ENCODE measurements at regions not wholly inside any gene's neighbourhood (a gene's known extent, or its start where the extent isn't known, plus 50 kb on each side); places are given as distances from the start of the nearest gene placed in this dataset.

- Histone ChIP-seq H3K4me1 (ENCODE audit: control insufficient read depth, insufficient read depth, low read length) (peaks cover 5% of the 10 kb centered on the region), H3K9ac (ENCODE audit: low read depth, low read length) (no peak overlapping the region), H3K9me3 (replicated peaks; ENCODE audit: low read length) (no peaks in the 10 kb centered on the region), H3K4me3 (ENCODE audit: low read length) (no peak overlapping the region), H3K4me2 (ENCODE audit: low read length) (no peak overlapping the region), H3K36me3 (ENCODE audit: insufficient read depth, low read length) (no peaks in the 10 kb centered on the region), H3K27me3 (ENCODE audit: control insufficient read depth, insufficient read depth, low read length) (peaks cover 7% of the 10 kb centered on the region)
Observed at GRCh38 chr21:38042246-38042645, 126.0 kb upstream of the KCNJ6 start.

GRCh38 chr21:38048167-38048566, 131.9 kb upstream of the KCNJ6 start:
- Histone ChIP-seq H3K4me3 (ENCODE audit: low read length) (no peak overlapping the region), H3K27me3 (ENCODE audit: control insufficient read depth, insufficient read depth, low read length) (peaks cover 28% of the 10 kb centered on the region), H3K9ac (ENCODE audit: low read depth, low read length) (no peak overlapping the region), H3K9me3 (replicated peaks; ENCODE audit: low read length) (no peaks in the 10 kb centered on the region), H3K4me2 (ENCODE audit: low read length) (no peak overlapping the region), H3K4me1 (ENCODE audit: control insufficient read depth, insufficient read depth, low read length) (no peaks in the 10 kb centered on the region), H3K36me3 (ENCODE audit: insufficient read depth, low read length) (no peaks in the 10 kb centered on the region)

DNA sequence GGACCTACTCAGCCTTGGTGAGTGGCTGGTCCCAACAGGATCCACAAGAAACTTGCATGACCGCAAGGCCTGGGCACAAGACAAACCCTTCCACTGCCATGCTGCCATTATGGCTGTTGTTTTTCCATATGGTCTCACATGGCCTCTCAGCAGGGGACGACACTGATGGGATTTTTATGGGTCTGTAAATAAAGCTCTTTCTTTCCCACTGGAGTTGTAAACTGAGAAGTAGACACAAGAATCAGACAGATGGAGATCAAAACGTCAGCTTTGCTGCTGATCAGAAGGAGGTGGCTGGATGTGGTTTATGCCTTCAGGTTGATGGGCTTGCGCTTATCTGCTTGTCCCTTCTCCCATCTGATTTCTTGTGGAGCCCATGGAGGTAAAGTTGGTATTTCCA, 138.1 kb upstream of the KCNJ6 start:
- H3K36me3 ChIP-seq (ENCODE audit: insufficient read depth, low read length), result no peaks in the 10 kb centered on the region
- H3K4me1 ChIP-seq (ENCODE audit: control insufficient read depth, insufficient read depth, low read length), result no peaks in the 10 kb centered on the region
- no peak overlapping the region for H3K4me2 ChIP-seq (ENCODE audit: low read length)
- H3K9ac ChIP-seq (ENCODE audit: low read depth, low read length), result no peak overlapping the region
- H3K9me3 ChIP-seq (replicated peaks; ENCODE audit: low read length), result no peaks in the 10 kb centered on the region
- no peak overlapping the region for H3K4me3 ChIP-seq (ENCODE audit: low read length)
- H3K27me3 ChIP-seq (ENCODE audit: control insufficient read depth, insufficient read depth, low read length), result peaks cover 36% of the 10 kb centered on the region

- Histone ChIP-seq H3K4me1 (ENCODE audit: control insufficient read depth, insufficient read depth, low read length) (no peaks in the 10 kb centered on the region), H3K9ac (ENCODE audit: low read depth, low read length) (no peak overlapping the region), H3K4me2 (ENCODE audit: low read length) (no peak overlapping the region)
Observed at GRCh38 chr21:38056481-38056880, 140.2 kb upstream of the KCNJ6 start.

DNA sequence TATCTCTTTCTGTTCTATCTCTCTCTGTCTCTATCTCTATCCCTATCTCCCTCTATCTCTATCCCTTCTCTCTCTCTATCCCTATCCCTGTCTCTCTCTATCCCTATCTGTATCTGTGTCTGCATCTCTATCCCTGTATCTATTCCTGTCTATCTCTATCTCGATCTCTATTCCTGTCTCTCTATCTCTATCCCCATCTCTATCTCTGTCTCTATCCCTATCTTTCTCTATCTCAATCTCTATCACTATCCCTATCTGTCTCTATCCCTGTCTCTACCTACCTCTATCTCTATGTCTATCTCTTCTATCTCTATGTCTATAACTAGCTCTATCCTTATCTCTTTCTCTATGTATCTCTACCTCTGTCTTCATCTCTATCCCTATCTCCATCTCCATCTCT, 141.4 kb upstream of the KCNJ6 start:
- Histone ChIP-seq H3K4me3 (ENCODE audit: low read length) (no peak overlapping the region), H3K4me2 (ENCODE audit: low read length) (no peak overlapping the region), H3K4me1 (ENCODE audit: control insufficient read depth, insufficient read depth, low read length) (no peaks in the 10 kb centered on the region), H3K9me3 (replicated peaks; ENCODE audit: low read length) (no peaks in the 10 kb centered on the region), H3K27me3 (ENCODE audit: control insufficient read depth, insufficient read depth, low read length) (peaks cover 36% of the 10 kb centered on the region), H3K36me3 (ENCODE audit: insufficient read depth, low read length) (no peaks in the 10 kb centered on the region), H3K9ac (ENCODE audit: low read depth, low read length) (no peak overlapping the region)

More at GRCh38 chr21:38056481-38056880, 140.2 kb upstream of the KCNJ6 start:
- no peaks in the 10 kb centered on the region for H3K36me3 ChIP-seq (ENCODE audit: insufficient read depth, low read length)
- H3K9me3 ChIP-seq (replicated peaks; ENCODE audit: low read length), result no peaks in the 10 kb centered on the region
- H3K4me3 ChIP-seq (ENCODE audit: low read length), result no peak overlapping the region
- peaks cover 36% of the 10 kb centered on the region for H3K27me3 ChIP-seq (ENCODE audit: control insufficient read depth, insufficient read depth, low read length)

- Histone ChIP-seq H3K4me1 (ENCODE audit: control insufficient read depth, insufficient read depth, low read length) (no peaks in the 10 kb centered on the region), H3K4me3 (ENCODE audit: low read length) (no peak overlapping the region), H3K27me3 (ENCODE audit: control insufficient read depth, insufficient read depth, low read length) (peaks cover 20% of the 10 kb centered on the region), H3K36me3 (ENCODE audit: insufficient read depth, low read length) (no peaks in the 10 kb centered on the region), H3K9ac (ENCODE audit: low read depth, low read length) (no peak overlapping the region), H3K4me2 (ENCODE audit: low read length) (no peak overlapping the region), H3K9me3 (replicated peaks; ENCODE audit: low read length) (no peaks in the 10 kb centered on the region)
Observed at GRCh38 chr21:38060533-38060932, 144.3 kb upstream of the KCNJ6 start.

- Histone ChIP-seq H3K9me3 (replicated peaks; ENCODE audit: low read length) (no peaks in the 10 kb centered on the region), H3K9ac (ENCODE audit: low read depth, low read length) (no peak overlapping the region), H3K4me1 (ENCODE audit: control insufficient read depth, insufficient read depth, low read length) (peaks cover 7% of the 10 kb centered on the region), H3K27me3 (ENCODE audit: control insufficient read depth, insufficient read depth, low read length) (peaks cover 24% of the 10 kb centered on the region), H3K4me3 (ENCODE audit: low read length) (no peak overlapping the region), H3K36me3 (ENCODE audit: insufficient read depth, low read length) (no peaks in the 10 kb centered on the region), H3K4me2 (ENCODE audit: low read length) (no peak overlapping the region)
Observed at GRCh38 chr21:38067086-38067739, 151.0 kb upstream of the KCNJ6 start.

DNA sequence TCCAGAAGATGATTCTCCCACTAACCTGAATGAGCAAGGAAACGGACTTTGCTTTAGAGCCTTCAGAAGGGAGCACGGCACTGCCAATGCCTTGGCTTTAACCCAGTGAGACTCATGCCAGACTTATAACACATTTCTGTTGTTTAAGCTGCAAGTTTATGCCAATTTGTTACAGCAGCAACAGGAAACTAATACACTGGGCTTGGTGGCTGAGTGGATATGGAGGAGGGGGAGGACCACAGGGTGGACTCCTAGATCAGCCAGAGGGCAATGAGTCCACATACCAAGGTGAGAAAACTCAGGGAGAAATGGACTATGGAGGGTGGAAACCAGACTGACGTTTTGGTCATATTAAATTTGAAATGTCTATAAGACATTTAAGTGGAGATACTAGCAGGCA, 156.2 kb upstream of the KCNJ6 start:
- Histone ChIP-seq H3K4me3 (ENCODE audit: low read length) (no peak overlapping the region), H3K4me1 (ENCODE audit: control insufficient read depth, insufficient read depth, low read length) (peaks cover under 1% of the 10 kb centered on the region), H3K9ac (ENCODE audit: low read depth, low read length) (no peak overlapping the region), H3K4me2 (ENCODE audit: low read length) (no peak overlapping the region), H3K36me3 (ENCODE audit: insufficient read depth, low read length) (no peaks in the 10 kb centered on the region), H3K27me3 (ENCODE audit: control insufficient read depth, insufficient read depth, low read length) (peaks cover 32% of the 10 kb centered on the region), H3K9me3 (replicated peaks; ENCODE audit: low read length) (no peaks in the 10 kb centered on the region)

- Histone ChIP-seq H3K4me2 (ENCODE audit: low read length) (no peak overlapping the region), H3K4me3 (ENCODE audit: low read length) (no peak overlapping the region), H3K4me1 (ENCODE audit: control insufficient read depth, insufficient read depth, low read length) (peaks cover 4% of the 10 kb centered on the region), H3K9ac (ENCODE audit: low read depth, low read length) (no peak overlapping the region), H3K9me3 (replicated peaks; ENCODE audit: low read length) (no peaks in the 10 kb centered on the region), H3K27me3 (ENCODE audit: control insufficient read depth, insufficient read depth, low read length) (peaks cover 23% of the 10 kb centered on the region), H3K36me3 (ENCODE audit: insufficient read depth, low read length) (no peaks in the 10 kb centered on the region)
Observed at GRCh38 chr21:38075833-38076587, 159.8 kb upstream of the KCNJ6 start.

- Histone ChIP-seq H3K4me3 (ENCODE audit: low read length) (no peak overlapping the region), H3K27me3 (ENCODE audit: control insufficient read depth, insufficient read depth, low read length) (peaks cover 15% of the 10 kb centered on the region), H3K4me1 (ENCODE audit: control insufficient read depth, insufficient read depth, low read length) (peaks cover 4% of the 10 kb centered on the region), H3K36me3 (ENCODE audit: insufficient read depth, low read length) (no peaks in the 10 kb centered on the region), H3K4me2 (ENCODE audit: low read length) (no peak overlapping the region), H3K9me3 (replicated peaks; ENCODE audit: low read length) (no peaks in the 10 kb centered on the region), H3K9ac (ENCODE audit: low read depth, low read length) (no peak overlapping the region)
Observed at GRCh38 chr21:38077569-38077968, 161.3 kb upstream of the KCNJ6 start.

DNA sequence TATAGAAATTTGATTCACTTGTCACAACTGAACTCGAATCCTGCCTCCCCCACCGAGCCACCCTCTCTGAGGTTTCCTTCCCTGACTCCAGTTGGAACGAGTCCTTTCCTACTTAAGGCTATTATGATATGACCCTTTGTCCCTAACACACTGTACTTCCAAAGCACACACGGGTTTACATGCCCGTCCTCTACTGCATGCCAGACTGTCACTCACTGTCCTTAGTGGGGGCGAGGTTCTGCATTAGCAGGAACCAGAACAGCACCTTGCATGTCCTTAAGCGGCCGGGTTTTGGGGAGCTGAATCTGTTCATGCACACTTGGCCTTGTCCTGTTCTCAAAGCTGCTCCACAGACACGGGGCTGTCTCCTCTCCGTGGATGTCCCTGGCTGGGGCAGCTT, 164.6 kb upstream of the KCNJ6 start:
- Histone ChIP-seq H3K9ac (ENCODE audit: low read depth, low read length) (no peak overlapping the region), H3K36me3 (ENCODE audit: insufficient read depth, low read length) (no peaks in the 10 kb centered on the region), H3K9me3 (replicated peaks; ENCODE audit: low read length) (no peaks in the 10 kb centered on the region), H3K27me3 (ENCODE audit: control insufficient read depth, insufficient read depth, low read length) (peaks cover 21% of the 10 kb centered on the region), H3K4me3 (ENCODE audit: low read length) (no peak overlapping the region), H3K4me2 (ENCODE audit: low read length) (no peak overlapping the region), H3K4me1 (ENCODE audit: control insufficient read depth, insufficient read depth, low read length) (peaks cover 4% of the 10 kb centered on the region)

DNA sequence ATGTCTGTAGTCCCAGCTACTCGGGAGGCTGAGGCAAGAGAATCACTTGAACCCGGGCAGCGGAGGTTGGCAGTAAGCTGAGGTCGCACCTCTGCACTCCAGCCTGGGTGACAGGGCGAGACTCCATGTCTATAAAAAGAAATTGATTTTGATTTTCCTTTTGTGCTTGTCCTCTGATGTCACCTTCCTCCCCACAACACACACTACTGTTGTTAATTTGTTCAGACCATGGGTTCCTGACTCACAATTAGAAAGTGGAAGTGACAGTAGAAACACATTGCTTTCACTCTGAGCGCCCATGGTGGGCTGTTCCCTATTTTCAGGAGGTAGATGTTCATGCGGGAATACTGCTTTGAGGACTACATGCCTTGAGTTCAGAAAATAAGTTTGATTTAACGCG, 165.5 kb upstream of the KCNJ6 start:
- Histone ChIP-seq H3K9me3 (replicated peaks; ENCODE audit: low read length) (no peaks in the 10 kb centered on the region), H3K4me3 (ENCODE audit: low read length) (no peak overlapping the region), H3K4me1 (ENCODE audit: control insufficient read depth, insufficient read depth, low read length) (peaks cover 4% of the 10 kb centered on the region), H3K27me3 (ENCODE audit: control insufficient read depth, insufficient read depth, low read length) (peaks cover 29% of the 10 kb centered on the region), H3K9ac (ENCODE audit: low read depth, low read length) (no peak overlapping the region), H3K36me3 (ENCODE audit: insufficient read depth, low read length) (no peaks in the 10 kb centered on the region), H3K4me2 (ENCODE audit: low read length) (no peak overlapping the region)

All from skeletal muscle satellite cell (primary cell).